Smooth muscle cell (in vitro differentiated cells): ENCODE measurements at regions not wholly inside any gene's neighbourhood (a gene's known extent, or its start where the extent isn't known, plus 50 kb on each side); places are given as distances from the start of the nearest gene placed in this dataset.

ENCODE experiments used
- DNase-seq: peaks from one replicate; lab custom pipeline; 2025; ENCODE audit not compliant: unreplicated experiment; lab: John Stamatoyannopoulos, UW
- H2AFZ ChIP-seq: fragments of 200-600 bp; sonication (generic); 2 replicates; pipeline ENCODE4 v1.6.0; 2016; ENCODE audit warnings: antibody characterized with exemption, low read depth, mild to moderate bottlenecking
- H3F3A ChIP-seq: fragments of 200-600 bp; sonication (generic); 2 replicates; pipeline ENCODE4 v1.6.0; 2017; ENCODE audit warnings: antibody characterized with exemption, low read depth
- H3K27ac ChIP-seq: fragments of 200-600 bp; sonication (generic); 2 replicates; pipeline ENCODE4 v1.5.1; 2016; ENCODE audit warnings: low read depth, mild to moderate bottlenecking
- H3K27me3 ChIP-seq: fragments of 200-600 bp; sonication (generic); 2 replicates; pipeline ENCODE4 v1.6.1; 2016; ENCODE audit warnings: low read depth, mild to moderate bottlenecking
- H3K36me3 ChIP-seq: fragments of 200-600 bp; sonication (generic); 2 replicates; pipeline ENCODE4 v1.5.1; 2016; ENCODE audit warnings: low read depth
- H3K4me1 ChIP-seq: fragments of 200-600 bp; sonication (generic); 2 replicates; pipeline ENCODE4 v1.5.1; 2016; ENCODE audit warnings: low read depth
- H3K4me2 ChIP-seq: fragments of 200-600 bp; sonication (generic); 2 replicates; pipeline ENCODE4 v1.6.0; 2016; ENCODE audit warnings: mild to moderate bottlenecking
- H3K4me3 ChIP-seq: fragments of 200-600 bp; sonication (generic); 2 replicates; pipeline ENCODE4 v1.5.1; 2016; ENCODE audit warnings: mild to moderate bottlenecking
- H3K79me2 ChIP-seq: fragments of 200-600 bp; sonication (generic); 2 replicates; pipeline ENCODE4 v1.6.0; 2016; ENCODE audit warnings: low read depth, mild to moderate bottlenecking
- H3K9ac ChIP-seq: fragments of 200-600 bp; sonication (generic); 2 replicates; pipeline ENCODE4 v1.6.0; 2016; ENCODE audit warnings: low read depth
- H3K9me3 ChIP-seq: fragments of 200-600 bp; sonication (generic); replicated peaks from 2 replicates; pipeline ENCODE4 v1.5.1; 2016; ENCODE audit warnings: low read depth
- H4K20me1 ChIP-seq: fragments of 200-600 bp; sonication (generic); 2 replicates; pipeline ENCODE4 v1.6.0; 2016; ENCODE audit warnings: low read depth
- CTCF ChIP-seq: fragments of 200-600 bp; sonication (generic); IDR thresholded peaks from 2 replicates; pipeline ENCODE4 v1.5.1; 2017; ENCODE audit warnings: borderline replicate concordance, mild to moderate bottlenecking, antibody characterized with exemption; ENCODE audit not compliant: insufficient read depth, poor library complexity, severe bottlenecking
- WGBS: methylation state at CpG from one replicate; pipeline ENCODE4 v1.1.7; 2016; ENCODE audit warnings: low lambda C conversion rate; 5-methylcytosine and 5-hydroxymethylcytosine counted together

GRCh38 chr6:16950825-16951495 lies 150.9 kb upstream of the STMND1 start:
- Histone ChIP-seq H3K27ac (no peak overlapping the region), H3K9me3 (no peaks in the 10 kb centered on the region)
- WGBS: 97% methylated on average over 1 of the region's 1 CpG

GRCh38 chr6:16950302-16950701 lies 151.5 kb upstream of the STMND1 start:
- no peaks in the 10 kb centered on the region for H3K79me2 ChIP-seq
- DNase-seq: no peak
- whole genome bisulfite sequencing: 100% methylated on average over 1 of the region's 2 CpGs
- no peak overlapping the region for H3K4me2 ChIP-seq
- no peak overlapping the region for H2AFZ ChIP-seq
- no peak overlapping the region for H3K4me3 ChIP-seq
- H3K36me3 ChIP-seq: no peaks in the 10 kb centered on the region
- H3K27ac ChIP-seq: no peak overlapping the region
- no peaks in the 10 kb centered on the region for H3K27me3 ChIP-seq
- H3K4me1 ChIP-seq: peaks cover 3% of the 10 kb centered on the region
- no peaks in the 10 kb centered on the region for H3F3A ChIP-seq
- no peak for TF ChIP-seq CTCF
- H3K9me3 ChIP-seq: no peaks in the 10 kb centered on the region
- no peak overlapping the region for H3K9ac ChIP-seq
- no peaks in the 10 kb centered on the region for H4K20me1 ChIP-seq

More at GRCh38 chr6:16950825-16951495, 150.9 kb upstream of the STMND1 start:
- no peak overlapping the region for H3K9ac ChIP-seq
- H3K4me3 ChIP-seq: no peak overlapping the region
- H3K27me3 ChIP-seq: no peaks in the 10 kb centered on the region
- H3K79me2 ChIP-seq: no peaks in the 10 kb centered on the region
- DNase-seq: no peak
- H3F3A ChIP-seq: no peaks in the 10 kb centered on the region
- no peaks in the 10 kb centered on the region for H3K36me3 ChIP-seq
- H3K4me1 ChIP-seq: peaks cover 3% of the 10 kb centered on the region
- H4K20me1 ChIP-seq: no peaks in the 10 kb centered on the region
- no peak overlapping the region for H2AFZ ChIP-seq
- no peak overlapping the region for H3K4me2 ChIP-seq
- no peak for TF ChIP-seq CTCF

GRCh38 chr6:16949716-16950115 lies 152.1 kb upstream of the STMND1 start:
- Histone ChIP-seq H3K36me3 (no peaks in the 10 kb centered on the region), H3K9ac (no peak overlapping the region), H3K4me1 (peaks cover 3% of the 10 kb centered on the region), H3K4me3 (no peak overlapping the region), H3K9me3 (no peaks in the 10 kb centered on the region), H3F3A (no peaks in the 10 kb centered on the region), H2AFZ (no peak overlapping the region), H4K20me1 (no peaks in the 10 kb centered on the region), H3K27ac (no peak overlapping the region), H3K79me2 (no peaks in the 10 kb centered on the region), H3K27me3 (no peaks in the 10 kb centered on the region), H3K4me2 (peak overlapping the region; percentile 27)
- no peak for TF ChIP-seq CTCF
- DNase-seq: no peak
- 60% methylated on average over 1 of the region's 1 CpG for WGBS

GRCh38 chr6:16948396-16948795 lies 153.5 kb upstream of the STMND1 start:
- H2AFZ ChIP-seq: no peak overlapping the region
- H3K27me3 ChIP-seq: no peaks in the 10 kb centered on the region
- H3K4me1 ChIP-seq: peaks cover 3% of the 10 kb centered on the region
- WGBS: 97% methylated on average over 2 of the region's 2 CpGs
- no peak overlapping the region for H3K4me2 ChIP-seq
- no peak overlapping the region for H3K27ac ChIP-seq
- no peaks in the 10 kb centered on the region for H3K36me3 ChIP-seq
- DNase-seq: no peak
- no peak for TF ChIP-seq CTCF
- H3K4me3 ChIP-seq: no peak overlapping the region
- H4K20me1 ChIP-seq: no peaks in the 10 kb centered on the region
- H3K79me2 ChIP-seq: no peaks in the 10 kb centered on the region
- no peaks in the 10 kb centered on the region for H3K9me3 ChIP-seq
- H3F3A ChIP-seq: no peaks in the 10 kb centered on the region
- H3K9ac ChIP-seq: no peak overlapping the region
